SK-N-SH treated with all-trans-retinoic acid at 6 μM for 48 hours (cell line): ENCODE measurements at regions not wholly inside any gene's neighbourhood (a gene's known extent, or its start where the extent isn't known, plus 50 kb on each side); places are given as distances from the start of the nearest gene placed in this dataset.

Experiments used
- ATAC-seq: fragments of 200-7000 bp; cut with Tn5 transposase; 3 replicates; pipeline ENCODE4 v1.9.1; 2020; ENCODE audit warnings: mild to moderate bottlenecking, moderate library complexity
- ARNTL ChIP-seq: fragments of 450-650 bp; formaldehyde crosslinking; IDR thresholded peaks from 2 replicates; pipeline ENCODE4 v1.5.0; 2020; ENCODE audit warnings: low read depth, mild to moderate bottlenecking, moderate library complexity, borderline replicate concordance
- CSDC2 ChIP-seq: fragments of 250-450 bp; sonication (Bioruptor Pico); IDR thresholded peaks from 2 replicates; pipeline ENCODE4 v1.5.0; 2020; ENCODE audit warnings: mild to moderate bottlenecking, moderate library complexity
- ESRRG ChIP-seq: fragments of 250-450 bp; sonication (Bioruptor Pico); IDR thresholded peaks from 2 replicates; pipeline ENCODE4 v1.6.1; 2021; ENCODE audit warnings: mild to moderate bottlenecking
- GLIS3 ChIP-seq: fragments of 250-450 bp; sonication (Bioruptor Pico); IDR thresholded peaks from 2 replicates; pipeline ENCODE4 v1.5.0; 2020; ENCODE audit warnings: mild to moderate bottlenecking, moderate library complexity
- ISL1 ChIP-seq: fragments of 250-450 bp; sonication (Bioruptor Pico); IDR thresholded peaks from 2 replicates; pipeline ENCODE4 v2.1.2; 2022; ENCODE audit warnings: mild to moderate bottlenecking, moderate library complexity
- PPARA ChIP-seq: fragments of 250-450 bp; sonication (Bioruptor Pico); IDR thresholded peaks from 2 replicates; pipeline ENCODE4 v1.5.0; 2020; ENCODE audit warnings: mild to moderate bottlenecking, borderline replicate concordance
- RARB ChIP-seq: fragments of 250-450 bp; sonication (Bioruptor Pico); IDR thresholded peaks from 2 replicates; pipeline ENCODE4 v1.8.0; 2021; ENCODE audit warnings: mild to moderate bottlenecking, moderate library complexity
- SNAI2 ChIP-seq: fragments of 250-450 bp; sonication (Bioruptor Pico); IDR thresholded peaks from 2 replicates; pipeline ENCODE4 v1.5.0; 2020; ENCODE audit warnings: mild to moderate bottlenecking, moderate library complexity
- TCF4 ChIP-seq: fragments of 250-450 bp; sonication (Bioruptor Pico); IDR thresholded peaks from 2 replicates; pipeline ENCODE4 v1.8.0; 2021; ENCODE audit warnings: mild to moderate bottlenecking, moderate library complexity, borderline replicate concordance
- TOX ChIP-seq: fragments of 250-450 bp; sonication (Bioruptor Pico); IDR thresholded peaks from 2 replicates; pipeline ENCODE4 v1.8.0; 2021; ENCODE audit warnings: mild to moderate bottlenecking, moderate library complexity, borderline replicate concordance
- ZFP30 ChIP-seq: fragments of 450-650 bp; formaldehyde crosslinking; IDR thresholded peaks from 2 replicates; pipeline ENCODE4 v1.5.0; 2022; ENCODE audit warnings: mild to moderate bottlenecking, moderate library complexity
- ZNF565 ChIP-seq: fragments of 450-650 bp; formaldehyde crosslinking; conservative IDR thresholded peaks from 2 replicates; pipeline ENCODE4 v1.5.0; 2020; ENCODE audit warnings: low read depth, mild to moderate bottlenecking, moderate library complexity
- ZNF70 ChIP-seq: fragments of 450-650 bp; formaldehyde crosslinking; IDR thresholded peaks from 2 replicates; pipeline ENCODE4 v1.5.0; 2020; ENCODE audit warnings: mild to moderate bottlenecking, moderate library complexity
- TF ChIP-seq, protein P1 (sequence below): fragments of 250-450 bp; sonication (Bioruptor Pico); IDR thresholded peaks from 2 replicates; pipeline ENCODE4 v1.5.0; 2020; ENCODE audit warnings: mild to moderate bottlenecking, moderate library complexity
- TF ChIP-seq, protein P2 (sequence below): fragments of 250-450 bp; sonication (Bioruptor Pico); IDR thresholded peaks from 2 replicates; pipeline ENCODE4 v1.5.1; 2020; ENCODE audit warnings: low read depth, mild to moderate bottlenecking, moderate library complexity
- TF ChIP-seq, protein P3 (sequence below): fragments of 250-450 bp; sonication (Bioruptor Pico); IDR thresholded peaks from 2 replicates; pipeline ENCODE4 v1.5.1; 2021; ENCODE audit warnings: mild to moderate bottlenecking, moderate library complexity
- TF ChIP-seq, protein P4 (sequence below): fragments of 250-450 bp; sonication (Bioruptor Pico); IDR thresholded peaks from 2 replicates; pipeline ENCODE4 v1.8.0; 2020; ENCODE audit warnings: mild to moderate bottlenecking, moderate library complexity, borderline replicate concordance

DNA sequence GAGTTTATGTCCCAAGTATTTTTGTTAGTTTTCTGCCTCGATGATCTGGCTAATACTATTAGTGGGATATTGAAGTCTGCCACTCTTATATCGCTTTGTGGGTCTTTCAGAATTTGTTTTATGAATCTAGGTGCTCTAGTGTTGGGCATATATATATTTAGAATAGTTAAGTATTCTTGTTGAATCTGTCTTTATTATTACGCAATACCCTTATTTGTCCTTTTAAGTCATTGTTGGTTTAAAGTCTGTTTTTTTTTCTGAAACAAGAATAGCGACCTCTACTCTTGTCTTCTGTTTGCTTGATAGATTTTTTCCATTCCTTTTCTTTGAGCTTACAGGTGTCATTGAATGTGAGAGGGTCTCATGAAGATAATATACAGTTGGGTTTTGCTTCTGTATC, 239.0 kb downstream of the ASCL1 start (continued):
- TF ChIP-seq, protein P1, sequence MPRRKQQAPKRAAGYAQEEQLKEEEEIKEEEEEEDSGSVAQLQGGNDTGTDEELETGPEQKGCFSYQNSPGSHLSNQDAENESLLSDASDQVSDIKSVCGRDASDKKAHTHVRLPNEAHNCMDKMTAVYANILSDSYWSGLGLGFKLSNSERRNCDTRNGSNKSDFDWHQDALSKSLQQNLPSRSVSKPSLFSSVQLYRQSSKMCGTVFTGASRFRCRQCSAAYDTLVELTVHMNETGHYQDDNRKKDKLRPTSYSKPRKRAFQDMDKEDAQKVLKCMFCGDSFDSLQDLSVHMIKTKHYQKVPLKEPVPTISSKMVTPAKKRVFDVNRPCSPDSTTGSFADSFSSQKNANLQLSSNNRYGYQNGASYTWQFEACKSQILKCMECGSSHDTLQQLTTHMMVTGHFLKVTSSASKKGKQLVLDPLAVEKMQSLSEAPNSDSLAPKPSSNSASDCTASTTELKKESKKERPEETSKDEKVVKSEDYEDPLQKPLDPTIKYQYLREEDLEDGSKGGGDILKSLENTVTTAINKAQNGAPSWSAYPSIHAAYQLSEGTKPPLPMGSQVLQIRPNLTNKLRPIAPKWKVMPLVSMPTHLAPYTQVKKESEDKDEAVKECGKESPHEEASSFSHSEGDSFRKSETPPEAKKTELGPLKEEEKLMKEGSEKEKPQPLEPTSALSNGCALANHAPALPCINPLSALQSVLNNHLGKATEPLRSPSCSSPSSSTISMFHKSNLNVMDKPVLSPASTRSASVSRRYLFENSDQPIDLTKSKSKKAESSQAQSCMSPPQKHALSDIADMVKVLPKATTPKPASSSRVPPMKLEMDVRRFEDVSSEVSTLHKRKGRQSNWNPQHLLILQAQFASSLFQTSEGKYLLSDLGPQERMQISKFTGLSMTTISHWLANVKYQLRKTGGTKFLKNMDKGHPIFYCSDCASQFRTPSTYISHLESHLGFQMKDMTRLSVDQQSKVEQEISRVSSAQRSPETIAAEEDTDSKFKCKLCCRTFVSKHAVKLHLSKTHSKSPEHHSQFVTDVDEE = no peak
- TF ChIP-seq, protein P2, sequence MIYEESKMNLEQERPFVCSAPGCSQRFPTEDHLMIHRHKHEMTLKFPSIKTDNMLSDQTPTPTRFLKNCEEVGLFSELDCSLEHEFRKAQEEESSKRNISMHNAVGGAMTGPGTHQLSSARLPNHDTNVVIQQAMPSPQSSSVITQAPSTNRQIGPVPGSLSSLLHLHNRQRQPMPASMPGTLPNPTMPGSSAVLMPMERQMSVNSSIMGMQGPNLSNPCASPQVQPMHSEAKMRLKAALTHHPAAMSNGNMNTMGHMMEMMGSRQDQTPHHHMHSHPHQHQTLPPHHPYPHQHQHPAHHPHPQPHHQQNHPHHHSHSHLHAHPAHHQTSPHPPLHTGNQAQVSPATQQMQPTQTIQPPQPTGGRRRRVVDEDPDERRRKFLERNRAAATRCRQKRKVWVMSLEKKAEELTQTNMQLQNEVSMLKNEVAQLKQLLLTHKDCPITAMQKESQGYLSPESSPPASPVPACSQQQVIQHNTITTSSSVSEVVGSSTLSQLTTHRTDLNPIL (CRISPR knock-in tag) = no peak

DNA sequence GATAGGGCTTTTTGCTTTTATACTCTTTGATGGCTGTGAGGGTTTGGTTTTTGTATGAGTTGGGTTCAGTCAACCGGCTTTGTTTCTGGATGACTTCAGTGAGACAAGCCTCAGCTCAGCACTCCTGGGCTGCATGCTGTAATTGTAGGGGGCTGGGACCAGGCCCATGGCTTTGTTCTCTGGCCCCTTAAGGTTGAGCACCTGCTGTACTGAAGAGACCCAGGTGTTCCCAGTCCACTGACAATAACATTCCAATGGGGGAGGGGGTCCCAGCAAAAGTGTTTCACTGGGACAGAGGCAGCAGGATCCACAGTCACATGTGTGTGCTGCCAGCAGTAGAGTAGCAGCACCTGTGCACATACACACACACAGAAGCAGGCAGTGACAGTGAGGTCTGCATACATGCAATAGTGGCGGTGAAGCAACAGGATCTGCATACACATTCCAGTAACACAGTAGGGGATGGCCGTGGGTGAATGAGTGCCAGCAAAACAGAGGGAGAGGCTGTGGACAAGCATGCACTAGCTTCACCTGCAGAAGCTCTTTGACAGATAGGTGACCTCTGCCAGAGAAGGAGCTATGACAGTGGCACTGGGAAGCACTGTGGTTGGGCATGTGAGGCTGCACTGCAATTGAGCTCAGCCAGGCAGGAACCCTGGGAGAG, 240.4 kb downstream of the ASCL1 start:
- TF ChIP-seq GLIS3 (no peak), ARNTL (CRISPR knock-in tag) (no peak), CSDC2 (no peak)
- TF ChIP-seq, protein P3, sequence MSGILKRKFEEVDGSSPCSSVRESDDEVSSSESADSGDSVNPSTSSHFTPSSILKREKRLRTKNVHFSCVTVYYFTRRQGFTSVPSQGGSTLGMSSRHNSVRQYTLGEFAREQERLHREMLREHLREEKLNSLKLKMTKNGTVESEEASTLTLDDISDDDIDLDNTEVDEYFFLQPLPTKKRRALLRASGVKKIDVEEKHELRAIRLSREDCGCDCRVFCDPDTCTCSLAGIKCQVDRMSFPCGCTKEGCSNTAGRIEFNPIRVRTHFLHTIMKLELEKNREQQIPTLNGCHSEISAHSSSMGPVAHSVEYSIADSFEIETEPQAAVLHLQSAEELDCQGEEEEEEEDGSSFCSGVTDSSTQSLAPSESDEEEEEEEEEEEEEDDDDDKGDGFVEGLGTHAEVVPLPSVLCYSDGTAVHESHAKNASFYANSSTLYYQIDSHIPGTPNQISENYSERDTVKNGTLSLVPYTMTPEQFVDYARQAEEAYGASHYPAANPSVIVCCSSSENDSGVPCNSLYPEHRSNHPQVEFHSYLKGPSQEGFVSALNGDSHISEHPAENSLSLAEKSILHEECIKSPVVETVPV = no peak
- TF ChIP-seq, protein P2 (CRISPR knock-in tag) = no peak
- TF ChIP-seq, all 23 proteins: peak for 0
- no peak for ATAC-seq

DNA sequence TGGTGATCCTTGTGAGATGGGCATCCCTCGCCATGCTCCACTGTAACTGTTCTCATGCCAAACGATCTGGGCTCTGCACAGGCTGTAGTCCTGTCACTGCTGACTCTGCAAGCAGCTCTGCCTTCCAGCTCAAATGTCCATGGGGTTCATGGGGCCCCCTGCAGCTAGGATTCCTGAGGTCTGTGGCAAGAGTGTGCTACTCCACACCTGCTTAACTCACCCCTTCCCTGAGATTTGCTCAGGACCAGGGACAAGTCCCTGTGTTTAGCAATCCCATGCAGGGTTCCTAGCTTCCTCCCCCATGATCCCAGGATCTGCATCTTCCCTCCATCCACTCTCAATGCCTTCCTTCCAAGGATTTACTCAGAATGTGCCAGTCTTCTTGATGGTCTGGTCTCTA, 241.0 kb downstream of the ASCL1 start:
- TF ChIP-seq GLIS3 = no peak
- no peak for TF ChIP-seq TOX
- no peak for TF ChIP-seq ISL1 (CRISPR knock-in tag)
- no peak for TF ChIP-seq RARB (CRISPR knock-in tag)
- no peak for TF ChIP-seq SNAI2 (CRISPR knock-in tag)
- TF ChIP-seq ARNTL (CRISPR knock-in tag) = no peak
- TF ChIP-seq ZNF565 (CRISPR knock-in tag) = no peak
- ATAC-seq = no peak

DNA sequence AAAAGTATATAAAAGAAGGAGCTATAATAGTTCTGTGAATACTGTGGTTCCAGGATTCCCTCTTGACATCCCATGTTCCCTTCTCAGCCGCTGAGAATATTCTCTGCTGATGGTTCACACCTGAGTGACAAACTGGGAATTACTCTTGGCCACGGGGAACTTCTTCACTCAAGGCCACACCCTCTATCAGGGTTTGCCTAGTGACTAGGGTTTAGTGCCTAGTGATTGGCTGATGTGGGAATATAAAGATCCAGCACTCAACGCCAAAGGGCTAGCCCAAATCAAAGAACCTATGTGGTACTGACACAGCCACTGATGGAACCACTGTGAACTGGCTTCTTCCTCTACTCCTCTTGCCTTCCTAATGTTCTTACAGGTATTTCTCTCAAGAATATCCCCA, 248.4 kb downstream of the ASCL1 start:
- TF ChIP-seq TOX (no peak), PPARA (CRISPR knock-in tag) (no peak), ZNF70 (CRISPR knock-in tag) (no peak), ESRRG (no peak), GLIS3 (no peak), ZFP30 (CRISPR knock-in tag) (no peak)
- TF ChIP-seq, protein P4, sequence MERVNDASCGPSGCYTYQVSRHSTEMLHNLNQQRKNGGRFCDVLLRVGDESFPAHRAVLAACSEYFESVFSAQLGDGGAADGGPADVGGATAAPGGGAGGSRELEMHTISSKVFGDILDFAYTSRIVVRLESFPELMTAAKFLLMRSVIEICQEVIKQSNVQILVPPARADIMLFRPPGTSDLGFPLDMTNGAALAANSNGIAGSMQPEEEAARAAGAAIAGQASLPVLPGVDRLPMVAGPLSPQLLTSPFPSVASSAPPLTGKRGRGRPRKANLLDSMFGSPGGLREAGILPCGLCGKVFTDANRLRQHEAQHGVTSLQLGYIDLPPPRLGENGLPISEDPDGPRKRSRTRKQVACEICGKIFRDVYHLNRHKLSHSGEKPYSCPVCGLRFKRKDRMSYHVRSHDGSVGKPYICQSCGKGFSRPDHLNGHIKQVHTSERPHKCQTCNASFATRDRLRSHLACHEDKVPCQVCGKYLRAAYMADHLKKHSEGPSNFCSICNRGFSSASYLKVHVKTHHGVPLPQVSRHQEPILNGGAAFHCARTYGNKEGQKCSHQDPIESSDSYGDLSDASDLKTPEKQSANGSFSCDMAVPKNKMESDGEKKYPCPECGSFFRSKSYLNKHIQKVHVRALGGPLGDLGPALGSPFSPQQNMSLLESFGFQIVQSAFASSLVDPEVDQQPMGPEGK (CRISPR knock-in tag) = no peak
- ATAC-seq = no peak

DNA sequence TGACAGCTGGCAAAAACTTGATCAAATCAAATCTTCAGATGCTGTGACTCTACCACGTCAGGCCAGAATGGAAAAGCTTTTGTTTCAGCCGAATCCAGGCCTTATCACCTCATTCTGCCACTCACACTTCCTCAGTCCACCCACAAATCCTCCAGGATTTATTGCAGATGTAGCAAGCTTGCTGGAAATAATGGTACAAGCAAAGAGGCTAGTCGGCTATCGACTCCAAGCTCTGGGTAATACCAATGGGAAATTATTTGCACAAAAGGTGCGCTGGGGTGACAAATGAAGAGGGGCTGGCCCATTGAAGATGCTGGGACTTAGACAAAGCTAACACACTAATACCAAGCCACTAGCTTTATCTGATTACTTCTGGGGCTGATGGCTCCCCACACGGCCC, 250.5 kb downstream of the ASCL1 start:
- no peak for ATAC-seq
- TF ChIP-seq ZNF565 (CRISPR knock-in tag) (no peak), TCF4 (CRISPR knock-in tag) (no peak), TOX (no peak)
